ENCODE measurements at regions not wholly inside any gene's neighbourhood (a gene's known extent, or its start where the extent isn't known, plus 50 kb on each side); places are given as distances from the start of the nearest gene placed in this dataset.
"Not testable (repeated sequence)": the region's sequence is repeated elsewhere in the genome, so short reads cannot be mapped to it uniquely, and the experiment has no call there.

DNA sequence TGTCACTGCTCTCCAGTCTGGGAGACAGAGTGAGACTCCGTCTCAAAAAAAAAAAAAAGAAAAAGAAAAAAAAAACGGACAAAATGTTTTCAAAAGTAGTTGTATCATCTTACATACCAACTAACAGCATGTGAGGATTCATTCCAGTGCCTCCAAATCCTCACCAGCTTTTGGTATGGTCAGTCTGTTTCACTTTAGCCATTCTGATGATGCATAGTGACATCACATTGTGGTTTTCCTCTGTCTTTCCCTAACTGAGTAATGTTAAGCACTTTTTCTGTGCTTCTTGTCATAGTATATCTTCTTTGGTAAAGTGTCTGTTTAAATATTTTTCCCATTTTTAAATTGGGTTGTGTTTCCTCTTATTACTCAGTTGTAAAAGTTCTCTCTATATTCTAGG is 251.4 kb upstream of the CTBP2 start:
- Histone ChIP-seq H3K27ac (no peak overlapping the region), H3K27me3 (no peaks in the 10 kb centered on the region), H3K4me3 (no peak overlapping the region), H3K36me3 (replicated peaks in 1 of 2; ENCODE audit: insufficient read depth in 1 of 2, low read depth in 2 of 2) (no peaks in the 10 kb centered on the region), H3K9me3 (no peaks in the 10 kb centered on the region), H3K4me1 (peaks cover 12% of the 10 kb centered on the region)
- TF ChIP-seq POLR2A (IDR thresholded peaks at IDR 0.05): no peak
- TF ChIP-seq, protein P1, sequence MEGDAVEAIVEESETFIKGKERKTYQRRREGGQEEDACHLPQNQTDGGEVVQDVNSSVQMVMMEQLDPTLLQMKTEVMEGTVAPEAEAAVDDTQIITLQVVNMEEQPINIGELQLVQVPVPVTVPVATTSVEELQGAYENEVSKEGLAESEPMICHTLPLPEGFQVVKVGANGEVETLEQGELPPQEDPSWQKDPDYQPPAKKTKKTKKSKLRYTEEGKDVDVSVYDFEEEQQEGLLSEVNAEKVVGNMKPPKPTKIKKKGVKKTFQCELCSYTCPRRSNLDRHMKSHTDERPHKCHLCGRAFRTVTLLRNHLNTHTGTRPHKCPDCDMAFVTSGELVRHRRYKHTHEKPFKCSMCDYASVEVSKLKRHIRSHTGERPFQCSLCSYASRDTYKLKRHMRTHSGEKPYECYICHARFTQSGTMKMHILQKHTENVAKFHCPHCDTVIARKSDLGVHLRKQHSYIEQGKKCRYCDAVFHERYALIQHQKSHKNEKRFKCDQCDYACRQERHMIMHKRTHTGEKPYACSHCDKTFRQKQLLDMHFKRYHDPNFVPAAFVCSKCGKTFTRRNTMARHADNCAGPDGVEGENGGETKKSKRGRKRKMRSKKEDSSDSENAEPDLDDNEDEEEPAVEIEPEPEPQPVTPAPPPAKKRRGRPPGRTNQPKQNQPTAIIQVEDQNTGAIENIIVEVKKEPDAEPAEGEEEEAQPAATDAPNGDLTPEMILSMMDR (IDR thresholded peaks at IDR 0.05): no peak
- 54 to 62% methylated on average over 2 of the region's 2 CpGs for WGBS, 2 donors
- DNase-seq: no peak
- intact Hi-C loops (cut with DNase I): no loop called here
- ATAC-seq: no peak

DNA sequence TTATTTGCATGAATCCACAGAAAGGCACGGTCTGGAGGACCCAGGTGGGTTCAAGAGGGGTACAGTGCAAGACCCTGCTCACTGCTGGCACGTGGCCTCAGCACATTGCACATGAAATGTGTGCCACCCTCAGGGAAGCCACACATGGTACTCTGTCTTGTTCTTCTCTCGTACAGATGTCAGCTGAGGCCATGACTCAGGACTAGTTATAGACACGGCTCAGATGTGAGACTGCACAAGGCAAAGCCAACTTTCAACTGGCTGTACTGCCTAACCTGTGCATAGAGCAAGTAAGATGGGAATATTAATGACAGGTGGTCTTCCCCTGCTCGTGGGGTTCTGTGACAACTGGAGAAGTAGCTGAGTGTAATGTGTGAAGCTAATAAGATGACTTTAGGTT is 249.4 kb upstream of the CTBP2 start:
- TF ChIP-seq, protein P1 (IDR thresholded peaks at IDR 0.05): no peak
- no peak for TF ChIP-seq POLR2A (IDR thresholded peaks at IDR 0.05)
- intact Hi-C loops (cut with DNase I): no loop called here
- Histone ChIP-seq H3K27ac (no peak overlapping the region), H3K9me3 (no peaks in the 10 kb centered on the region), H3K4me1 (peaks cover 4% of the 10 kb centered on the region), H3K27me3 (no peaks in the 10 kb centered on the region), H3K4me3 (no peak overlapping the region), H3K36me3 (replicated peaks in 1 of 2; ENCODE audit: insufficient read depth in 1 of 2, low read depth in 2 of 2) (no peaks in the 10 kb centered on the region)
- WGBS, 2 donors: 56 to 72% methylated on average over 5 of the region's 5 CpGs
- ATAC-seq (no peak), DNase-seq (no peak)

DNA sequence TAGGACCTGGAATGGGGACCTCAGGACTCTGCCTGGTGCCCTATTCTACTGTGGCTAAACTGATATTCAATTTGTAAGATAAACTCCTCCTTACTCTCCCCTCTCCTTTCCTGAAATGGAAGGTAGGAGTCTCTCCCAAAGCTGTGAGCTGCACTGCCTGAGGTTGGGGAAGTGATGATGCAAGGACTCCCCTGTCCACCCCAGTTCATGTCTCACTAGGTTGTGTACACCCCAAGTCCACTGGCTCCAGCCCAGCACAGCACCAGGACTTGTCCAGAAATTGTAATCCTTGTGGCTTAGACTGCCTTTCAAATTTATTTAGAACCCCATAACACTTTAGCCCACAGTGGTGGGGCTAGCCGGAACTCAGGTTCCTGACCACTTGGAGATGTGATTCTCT is 247.2 kb upstream of the CTBP2 start:
- no peaks in the 10 kb centered on the region for H3K36me3 ChIP-seq (replicated peaks in 1 of 2; ENCODE audit: insufficient read depth in 1 of 2, low read depth in 2 of 2)
- H3K27ac ChIP-seq: no peak overlapping the region
- H3K4me1 ChIP-seq: no peaks in the 10 kb centered on the region
- no peak overlapping the region for H3K4me3 ChIP-seq
- H3K9me3 ChIP-seq: no peaks in the 10 kb centered on the region
- no peaks in the 10 kb centered on the region for H3K27me3 ChIP-seq
- no peak for ATAC-seq
- TF ChIP-seq, protein P1 (IDR thresholded peaks at IDR 0.05): no peak
- TF ChIP-seq POLR2A (IDR thresholded peaks at IDR 0.05): no peak
- intact Hi-C loops (cut with DNase I): no loop called here
- no peak for DNase-seq
- whole genome bisulfite sequencing, 2 donors: 80 to 82% methylated on average over 1 of the region's 1 CpG

DNA sequence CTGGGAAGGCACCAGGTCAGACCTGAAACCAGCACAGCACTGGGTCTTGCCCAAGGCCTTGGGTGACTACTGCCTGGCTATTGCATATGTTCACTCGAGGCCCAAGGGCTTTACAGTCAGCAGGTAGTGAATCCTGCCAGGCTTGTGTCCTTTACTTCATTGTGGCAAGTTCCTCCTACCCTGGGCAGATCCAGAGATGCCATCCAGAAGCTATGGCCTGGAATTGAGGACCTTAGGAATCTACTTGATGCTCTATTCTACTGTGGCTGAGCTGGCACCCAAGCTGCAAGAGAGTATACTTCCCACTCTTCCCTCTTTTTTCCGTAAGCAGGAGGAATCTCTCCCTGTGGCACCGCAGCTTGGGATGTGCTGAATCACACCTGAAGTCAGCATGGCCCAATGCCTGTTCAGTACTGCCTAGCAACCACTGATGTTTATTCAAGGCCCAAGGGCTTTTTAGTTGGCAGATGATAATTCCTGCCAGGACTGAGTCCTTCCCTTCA is 246.7 kb upstream of the CTBP2 start:
- H3K36me3 ChIP-seq (replicated peaks in 1 of 2; ENCODE audit: insufficient read depth in 1 of 2, low read depth in 2 of 2): no peaks in the 10 kb centered on the region
- H3K27ac ChIP-seq: no peak overlapping the region
- intact Hi-C loops (cut with DNase I): no loop called here
- no peaks in the 10 kb centered on the region for H3K27me3 ChIP-seq
- no peak overlapping the region for H3K4me3 ChIP-seq
- ATAC-seq (peak; percentile 86), DNase-seq (peak; percentile 51 to 82 (median 61))
- TF ChIP-seq, protein P1 (IDR thresholded peaks at IDR 0.05): no peak
- TF ChIP-seq POLR2A (IDR thresholded peaks at IDR 0.05): no peak
- H3K4me1 ChIP-seq: no peaks in the 10 kb centered on the region
- no peaks in the 10 kb centered on the region for H3K9me3 ChIP-seq
- WGBS, 2 donors: 43 to 57% methylated on average over 2 to 3 of the region's 3 CpGs

DNA sequence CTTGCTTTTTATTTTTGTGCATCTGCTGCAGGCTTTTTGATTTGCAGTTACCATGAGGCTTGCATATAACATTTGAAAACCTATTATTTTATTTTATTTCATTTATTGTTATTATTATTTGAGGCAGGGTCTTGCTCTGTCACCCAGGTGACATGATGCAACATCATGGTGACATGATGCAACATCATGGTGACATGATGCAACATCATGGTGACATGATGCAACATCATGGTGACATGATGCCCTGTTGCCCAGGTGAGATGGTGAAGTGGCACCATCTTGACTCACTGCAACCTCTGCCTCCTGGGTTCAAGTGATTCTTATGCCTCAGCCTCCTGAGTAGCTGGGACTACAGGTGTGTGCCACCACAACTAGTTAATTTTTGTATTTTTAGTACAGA is 244.5 kb upstream of the CTBP2 start:
- DNase-seq; intact Hi-C loops (cut with DNase I); H3K4me3 ChIP-seq: not testable (repeated sequence)

More for the DNA sequence above, 244.5 kb upstream of the CTBP2 start:
- not testable (repeated sequence) for H3K9me3 ChIP-seq; H3K36me3 ChIP-seq (replicated peaks in 1 of 2; ENCODE audit: insufficient read depth in 1 of 2, low read depth in 2 of 2); H3K27ac ChIP-seq; H3K27me3 ChIP-seq; H3K4me1 ChIP-seq; ATAC-seq
